Effector CD8-positive, alpha-beta T cell (primary cell): ENCODE measurements at regions not wholly inside any gene's neighbourhood (a gene's known extent, or its start where the extent isn't known, plus 50 kb on each side); places are given as distances from the start of the nearest gene placed in this dataset.

Experiments used
- DNase-seq: peaks from one replicate; lab custom pipeline; 2025; lab: John Stamatoyannopoulos, UW

- DNase-seq, result no peak
Measured at GRCh38 chr2:136242687-136243277, 124.8 kb upstream of the CXCR4 start.

GRCh38 chr2:136242100-136242499 is 124.2 kb upstream of the CXCR4 start:
- DNase-seq, result no peak

GRCh38 chr2:136239079-136239685 is 121.2 kb upstream of the CXCR4 start:
- no peak for DNase-seq

- no peak for DNase-seq
Measured at GRCh38 chr2:136238286-136239078, 120.5 kb upstream of the CXCR4 start.

GRCh38 chr2:136236019-136236418 is 118.1 kb upstream of the CXCR4 start:
- no peak for DNase-seq

- DNase-seq, result no peak
Measured at GRCh38 chr2:136235546-136235945, 117.6 kb upstream of the CXCR4 start.

GRCh38 chr2:136234261-136234660 is 116.3 kb upstream of the CXCR4 start:
- no peak for DNase-seq

GRCh38 chr2:136233298-136233697 is 115.3 kb upstream of the CXCR4 start:
- no peak for DNase-seq

GRCh38 chr2:136232456-136233172 is 114.7 kb upstream of the CXCR4 start:
- no peak for DNase-seq

GRCh38 chr2:136230464-136230863 is 112.5 kb upstream of the CXCR4 start:
- DNase-seq, result no peak

- DNase-seq, result no peak
Measured at GRCh38 chr2:136226903-136227302, 109.0 kb upstream of the CXCR4 start.

- no peak for DNase-seq
Measured at GRCh38 chr2:136225950-136226835, 108.2 kb upstream of the CXCR4 start.

- no peak for DNase-seq
Measured at GRCh38 chr2:136223274-136223673, 105.3 kb upstream of the CXCR4 start.

GRCh38 chr2:136222862-136223261 is 104.9 kb upstream of the CXCR4 start:
- DNase-seq, result no peak

GRCh38 chr2:136221026-136221425 is 103.1 kb upstream of the CXCR4 start:
- DNase-seq, result no peak

GRCh38 chr2:136219963-136220362 is 102.0 kb upstream of the CXCR4 start:
- no peak for DNase-seq

- DNase-seq, result no peak
Measured at GRCh38 chr2:136219341-136219740, 101.4 kb upstream of the CXCR4 start.

- DNase-seq, result no peak
Measured at GRCh38 chr2:136217996-136218395, 100.0 kb upstream of the CXCR4 start.

- no peak for DNase-seq
Measured at GRCh38 chr2:136215908-136216472, 98.0 kb upstream of the CXCR4 start.

- DNase-seq, result no peak
Measured at GRCh38 chr2:136215449-136215848, 97.5 kb upstream of the CXCR4 start.
